GM23248 (cell line): ENCODE measurements at regions not wholly inside any gene's neighbourhood (a gene's known extent, or its start where the extent isn't known, plus 50 kb on each side); places are given as distances from the start of the nearest gene placed in this dataset.

ENCODE experiments used
- EZH2 ChIP-seq: fragments of 200-600 bp; sonication (generic); IDR thresholded peaks from 2 replicates; pipeline ENCODE4 v1.6.1; 2018; ENCODE audit warnings: antibody characterized with exemption, mild to moderate bottlenecking; ENCODE audit not compliant: insufficient read depth, poor library complexity, severe bottlenecking
- EZH2phosphoT487 ChIP-seq: fragments of 200-600 bp; sonication (generic); IDR thresholded peaks from 2 replicates; pipeline ENCODE4 v1.6.1; 2018; ENCODE audit warnings: antibody characterized with exemption, moderate library complexity, mild to moderate bottlenecking, low read depth; ENCODE audit not compliant: insufficient read depth

GRCh38 chr7:51539840-51540239, 223.2 kb upstream of the COBL start:
- TF ChIP-seq EZH2: no peak
- no peak for TF ChIP-seq EZH2phosphoT487
